ENCODE measurements at regions not wholly inside any gene's neighbourhood (a gene's known extent, or its start where the extent isn't known, plus 50 kb on each side); places are given as distances from the start of the nearest gene placed in this dataset.

DNA sequence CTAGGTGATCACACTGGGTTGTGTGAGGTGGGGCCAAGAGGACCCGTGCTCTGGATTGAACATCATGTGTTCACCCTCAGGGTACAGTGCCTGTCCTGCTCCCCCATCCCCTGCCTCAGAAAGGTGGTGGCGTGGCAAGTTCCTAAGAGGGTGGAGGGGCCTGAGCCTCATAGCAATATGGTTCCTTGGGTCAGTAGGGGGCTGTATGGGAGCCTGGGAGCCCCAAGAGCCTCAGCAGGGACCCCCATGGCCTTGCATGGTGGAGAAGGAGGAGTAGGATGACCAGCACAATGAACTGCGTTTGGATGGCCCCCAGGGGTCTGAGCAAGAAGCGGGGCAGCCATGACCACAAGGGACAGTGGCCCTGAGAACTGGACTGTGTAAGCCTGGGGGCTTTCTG lies 89.6 kb upstream of the SHB start:
- TF ChIP-seq SPI1 (IDR thresholded peaks at IDR 0.05; ENCODE audit: low read depth, low read length), result no peak
- TF ChIP-seq POLR2A (IDR thresholded peaks at IDR 0.05; ENCODE audit: low read depth, low read length), result no peak
- TF ChIP-seq TAF1 (IDR thresholded peaks at IDR 0.05; ENCODE audit: low read depth, low read length), result no peak
- TF ChIP-seq PAX5 (IDR thresholded peaks at IDR 0.05; ENCODE audit: insufficient read depth, low read length, severe bottlenecking), result no peak
- no peak for TF ChIP-seq POLR2AphosphoS5 (IDR thresholded peaks at IDR 0.05; ENCODE audit: low read depth, low read length)
- TF ChIP-seq POU2F2 (IDR thresholded peaks at IDR 0.05; ENCODE audit: low read depth, low read length), result no peak
